GM12878 (cell line): ENCODE measurements at regions not wholly inside any gene's neighbourhood (a gene's known extent, or its start where the extent isn't known, plus 50 kb on each side); places are given as distances from the start of the nearest gene placed in this dataset.

Source experiments
- ATAC-seq: fragments of 200-7000 bp; cut with Tn5 transposase; 3 replicates; pipeline ENCODE4 v1.9.1; 2020; ENCODE audit warnings: mild to moderate bottlenecking, moderate library complexity
- BruUV-seq: library from RNA; stranded (reverse); fragments of 400-500 nt; replicated peaks from 2 replicates; lab custom pipeline; 2021; lab: Mats Ljungman, UMichigan
- CTCF ChIA-PET: fragments of 300-600 bp; sonication (Branson Sonifier 250); formaldehyde crosslinking; extraction: SDS; loops from one replicate; lab custom pipeline; 2021; ENCODE audit warnings: inconsistent platforms; lab: Yijun Ruan, JAX
- POLR2A ChIA-PET: fragments of 350-600 bp; formaldehyde crosslinking; extraction: SDS; loops from one replicate; lab custom pipeline; 2021; ENCODE audit warnings: inconsistent platforms; lab: Charles Lee
- RAD21 ChIA-PET: fragments of 300-600 bp; sonication (Branson Sonifier 250); formaldehyde crosslinking; loops from one replicate; lab custom pipeline; 2023; ENCODE audit warnings: antibody characterized with exemption; ENCODE audit not compliant: unreplicated experiment; lab: Charles Lee
- SMC1A ChIA-PET: fragments of 300-600 bp; sonication (Branson Sonifier 250); formaldehyde crosslinking; loops from one replicate; lab custom pipeline; 2023; ENCODE audit not compliant: unreplicated experiment, uncharacterized antibody; lab: Charles Lee
- DNase-seq: peaks from one replicate; pipeline ENCODE4 v3.0.0-alpha.2; 2011; ENCODE audit warnings: low read depth, low spot score
- FAIRE-seq: peaks from 3 replicates; lab custom pipeline; 2011; peaks lifted over from hg19 to GRCh38; lab: Jason Lieb, UNC
- H2AFZ ChIP-seq: 2 replicates; pipeline ENCODE4 v1.6.0; 2011; ENCODE audit warnings: low read depth, low read length, control low read depth; ENCODE audit not compliant: control insufficient read depth
- H3K27ac ChIP-seq: 2 replicates; pipeline ENCODE4 v1.5.1; 2011; ENCODE audit warnings: control low read depth; ENCODE audit not compliant: control insufficient read depth, insufficient read depth
- H3K27me3 ChIP-seq, 2 experiments: replicated peaks in 1 of 2; 2 replicates each; pipeline versions ENCODE4 v1.6.0 to v1.6.1; 2011; ENCODE audit warnings: low read length in 1 of 2; ENCODE audit not compliant: control insufficient read depth in 2 of 2, insufficient read depth in 2 of 2
- H3K36me3 ChIP-seq, 2 experiments: 2 replicates each; pipeline ENCODE4 v1.5.1; 2011; ENCODE audit warnings: low read length in 1 of 2; ENCODE audit not compliant: control insufficient read depth in 2 of 2, insufficient read depth in 2 of 2
- H3K4me1 ChIP-seq: 2 replicates; pipeline ENCODE4 v1.6.1; 2011; ENCODE audit warnings: mild to moderate bottlenecking, low read length, moderate library complexity, mixed read lengths; ENCODE audit not compliant: control insufficient read depth, insufficient read depth
- H3K4me2 ChIP-seq: 2 replicates; pipeline ENCODE4 v1.6.0; 2011; ENCODE audit warnings: control low read depth; ENCODE audit not compliant: control insufficient read depth, insufficient read depth
- H3K4me3 ChIP-seq: fragments of 200-600 bp; sonication (generic); 2 replicates; pipeline ENCODE4 v1.5.1; 2016
- H3K79me2 ChIP-seq: 2 replicates; pipeline ENCODE4 v1.6.0; 2011; ENCODE audit warnings: low read length; ENCODE audit not compliant: control insufficient read depth, insufficient read depth
- H3K9ac ChIP-seq: 2 replicates; pipeline ENCODE4 v1.8.0; 2011; ENCODE audit warnings: low read length, control low read depth, mixed read lengths; ENCODE audit not compliant: control insufficient read depth, insufficient read depth
- H3K9me3 ChIP-seq: replicated peaks from 3 replicates; pipeline ENCODE4 v1.5.1; 2011; ENCODE audit warnings: mild to moderate bottlenecking, low read length; ENCODE audit not compliant: control insufficient read depth, insufficient read depth
- H4K20me1 ChIP-seq: 2 replicates; pipeline ENCODE4 v1.6.0; 2011; ENCODE audit not compliant: control insufficient read depth, insufficient read depth
- BACH1 ChIP-seq: fragments of 450-650 bp; IDR thresholded peaks from 2 replicates; pipeline ENCODE4 v1.6.1; 2017; ENCODE audit warnings: mild to moderate bottlenecking, borderline replicate concordance
- BCL11A ChIP-seq: IDR thresholded peaks from 2 replicates; pipeline ENCODE4 v1.6.1; 2011; ENCODE audit warnings: low read depth, low read length
- BMI1 ChIP-seq: fragments of 450-650 bp; IDR thresholded peaks from 2 replicates; pipeline ENCODE4 v1.6.1; 2016; ENCODE audit warnings: mild to moderate bottlenecking, moderate library complexity, borderline replicate concordance
- CHD4 ChIP-seq: fragments of 200-600 bp; sonication (generic); IDR thresholded peaks from 2 replicates; pipeline ENCODE4 v1.6.1; 2016; ENCODE audit warnings: mild to moderate bottlenecking
- FOS ChIP-seq: IDR thresholded peaks from 3 replicates; pipeline ENCODE4 v1.6.1; 2011; ENCODE audit warnings: borderline replicate concordance; ENCODE audit not compliant: insufficient read length; ENCODE audit errors: extremely low read depth
- HDGF ChIP-seq: fragments of 450-650 bp; IDR thresholded peaks from 2 replicates; pipeline ENCODE4 v1.6.1; 2016; ENCODE audit warnings: antibody characterized with exemption
- KLF5 ChIP-seq: fragments of 450-650 bp; IDR thresholded peaks from 2 replicates; pipeline ENCODE4 v1.6.1; 2014; ENCODE audit warnings: mild to moderate bottlenecking; ENCODE audit not compliant: partially characterized antibody
- MTA3 ChIP-seq: IDR thresholded peaks from 2 replicates; pipeline ENCODE4 v1.6.1; 2012; ENCODE audit warnings: low read length, inconsistent platforms, borderline replicate concordance
- POLR2AphosphoS5 ChIP-seq: IDR thresholded peaks from 2 replicates; pipeline ENCODE4 v1.6.1; 2011; ENCODE audit warnings: mild to moderate bottlenecking, low read length, inconsistent platforms
- RCOR1 ChIP-seq: conservative IDR thresholded peaks from 2 replicates; pipeline ENCODE4 v1.6.1; 2012; ENCODE audit warnings: low read depth, low read length, improper control_type of control experiment
- RUNX3 ChIP-seq: IDR thresholded peaks from 2 replicates; pipeline ENCODE4 v1.6.1; 2012; ENCODE audit warnings: low read length, inconsistent platforms
- SIN3A ChIP-seq: IDR thresholded peaks from 2 replicates; pipeline ENCODE4 v1.6.1; 2012; ENCODE audit warnings: low read depth, low read length, improper control_type of control experiment
- SIX5 ChIP-seq: IDR thresholded peaks from 2 replicates; pipeline ENCODE4 v1.6.1; 2011; ENCODE audit warnings: mild to moderate bottlenecking, low read depth, low read length, moderate library complexity; ENCODE audit not compliant: severe bottlenecking
- SMARCA5 ChIP-seq: fragments of 450-650 bp; IDR thresholded peaks from 2 replicates; pipeline ENCODE4 v1.6.1; 2017; ENCODE audit warnings: mild to moderate bottlenecking
- STAT3 ChIP-seq: IDR thresholded peaks from 2 replicates; pipeline ENCODE4 v1.6.1; 2011; ENCODE audit warnings: low read depth, low read length, improper control_type of control experiment
- TCF12 ChIP-seq: IDR thresholded peaks from 2 replicates; pipeline ENCODE4 v1.6.1; 2011; ENCODE audit warnings: low read depth, mild to moderate bottlenecking, low read length
- TCF3 ChIP-seq: IDR thresholded peaks from 2 replicates; pipeline ENCODE4 v1.6.1; 2012; ENCODE audit warnings: low read depth, mild to moderate bottlenecking, low read length, borderline replicate concordance; ENCODE audit not compliant: insufficient read depth
- WGBS: methylation state at CpG from one replicate; pipeline ENCODE4 v1.1.6; 2016; ENCODE audit warnings: low lambda C conversion rate; ENCODE audit not compliant: insufficient replicate concordance, insufficient coverage; ENCODE audit errors: missing lambda C conversion rate; 5-methylcytosine and 5-hydroxymethylcytosine counted together
- in situ Hi-C: fragments of 300-500 bp; cut with MboI; formaldehyde crosslinking; loops from 9 replicates; pipeline ENCODE4 v1.14.3; 2018; ENCODE audit warnings: mixed read lengths
- intact Hi-C: fragments of 100-400 bp; cut with micrococcal nuclease; formaldehyde crosslinking; loops from one replicate; pipeline ENCODE4 v1.14.2; 2022; ENCODE audit not compliant: unreplicated experiment
- TF ChIP-seq, protein P1 (sequence below): fragments of 150-350 bp; IDR thresholded peaks from 2 replicates; pipeline ENCODE4 v1.6.1; 2014; ENCODE audit warnings: mild to moderate bottlenecking, low read depth, low read length

DNA sequence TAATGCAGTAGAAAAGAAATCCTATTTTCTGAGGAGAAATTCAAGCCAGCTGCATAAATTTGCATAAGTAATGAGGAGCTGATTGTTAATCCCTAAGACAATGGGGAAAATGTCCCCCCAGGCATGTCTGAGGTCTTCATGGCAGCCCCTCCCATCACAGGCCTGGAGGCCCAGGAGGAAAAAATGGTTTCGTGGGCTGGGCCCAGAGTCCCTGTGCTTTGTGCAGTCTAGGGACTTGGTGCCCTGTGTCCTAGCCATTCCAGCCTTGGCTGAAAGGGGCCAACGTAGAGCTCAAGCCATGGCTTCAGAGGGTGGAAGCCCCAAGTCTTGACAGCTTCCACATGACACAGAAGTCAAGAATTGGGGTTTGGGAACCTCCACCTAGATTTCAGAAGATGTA lies 357.5 kb downstream of the SPATA31D1 start:
- ChIA-PET RAD21 (no interaction called here), CTCF (no interaction called here), POLR2A (no interaction called here), SMC1A (no interaction called here)
- TF ChIP-seq SMARCA5 (no peak), SIN3A (no peak), BMI1 (no peak), BACH1 (no peak), RUNX3 (no peak), CHD4 (no peak), HDGF (no peak), BCL11A (no peak), SIX5 (no peak), KLF5 (no peak), RCOR1 (no peak), TCF12 (no peak), TCF3 (no peak), MTA3 (no peak), POLR2AphosphoS5 (no peak), FOS (no peak), STAT3 (no peak)
- TF ChIP-seq, protein P1, sequence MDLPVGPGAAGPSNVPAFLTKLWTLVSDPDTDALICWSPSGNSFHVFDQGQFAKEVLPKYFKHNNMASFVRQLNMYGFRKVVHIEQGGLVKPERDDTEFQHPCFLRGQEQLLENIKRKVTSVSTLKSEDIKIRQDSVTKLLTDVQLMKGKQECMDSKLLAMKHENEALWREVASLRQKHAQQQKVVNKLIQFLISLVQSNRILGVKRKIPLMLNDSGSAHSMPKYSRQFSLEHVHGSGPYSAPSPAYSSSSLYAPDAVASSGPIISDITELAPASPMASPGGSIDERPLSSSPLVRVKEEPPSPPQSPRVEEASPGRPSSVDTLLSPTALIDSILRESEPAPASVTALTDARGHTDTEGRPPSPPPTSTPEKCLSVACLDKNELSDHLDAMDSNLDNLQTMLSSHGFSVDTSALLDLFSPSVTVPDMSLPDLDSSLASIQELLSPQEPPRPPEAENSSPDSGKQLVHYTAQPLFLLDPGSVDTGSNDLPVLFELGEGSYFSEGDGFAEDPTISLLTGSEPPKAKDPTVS = no peak
- Histone ChIP-seq H3K4me1 (no peaks in the 10 kb centered on the region), H3K27me3 (no peaks in the 10 kb centered on the region), H2AFZ (no peak overlapping the region), H3K79me2 (no peaks in the 10 kb centered on the region), H3K27ac (no peak overlapping the region), H3K9me3 (no peaks in the 10 kb centered on the region; the same call in 2 of the 3 replicates), H3K4me3 (no peak overlapping the region), H3K4me2 (no peak overlapping the region), H3K36me3 (no peaks in the 10 kb centered on the region), H3K9ac (no peak overlapping the region), H4K20me1 (no peaks in the 10 kb centered on the region)
- DNase-seq = no peak
- WGBS = 6% methylated on average over 2 of the region's 2 CpGs
- no TSS peak for BruUV-seq
- in situ Hi-C loops = no loop called here
- no peak for ATAC-seq
- intact Hi-C loops = no loop called here
- no peak for FAIRE-seq
